HepG2 (cell line): ENCODE measurements at regions not wholly inside any gene's neighbourhood (a gene's known extent, or its start where the extent isn't known, plus 50 kb on each side); places are given as distances from the start of the nearest gene placed in this dataset.

Experiments
- FOXO1 ChIP-seq: sonication (generic); formaldehyde crosslinking; IDR thresholded peaks from 2 replicates; pipeline ENCODE4 v1.4.0; 2020; ENCODE audit warnings: missing genetic modification reagents
- MZF1 ChIP-seq: sonication (generic); formaldehyde crosslinking; IDR thresholded peaks from 2 replicates; pipeline ENCODE4 v1.8.1; 2023; ENCODE audit warnings: mild to moderate bottlenecking, missing genetic modification reagents, borderline replicate concordance
- SIN3A ChIP-seq: IDR thresholded peaks from 2 replicates; pipeline ENCODE4 v1.6.1; 2011; ENCODE audit warnings: low read depth, mild to moderate bottlenecking, control low read depth, low read length, borderline replicate concordance
- TF ChIP-seq, protein P1 (sequence below): sonication (generic); formaldehyde crosslinking; IDR thresholded peaks from 2 replicates; pipeline ENCODE4 v1.4.0; 2020; ENCODE audit warnings: missing genetic modification reagents
- TF ChIP-seq, protein P2 (sequence below): IDR thresholded peaks from 2 replicates; pipeline ENCODE4 v1.6.1; 2018; ENCODE audit warnings: missing genetic modification reagents

DNA sequence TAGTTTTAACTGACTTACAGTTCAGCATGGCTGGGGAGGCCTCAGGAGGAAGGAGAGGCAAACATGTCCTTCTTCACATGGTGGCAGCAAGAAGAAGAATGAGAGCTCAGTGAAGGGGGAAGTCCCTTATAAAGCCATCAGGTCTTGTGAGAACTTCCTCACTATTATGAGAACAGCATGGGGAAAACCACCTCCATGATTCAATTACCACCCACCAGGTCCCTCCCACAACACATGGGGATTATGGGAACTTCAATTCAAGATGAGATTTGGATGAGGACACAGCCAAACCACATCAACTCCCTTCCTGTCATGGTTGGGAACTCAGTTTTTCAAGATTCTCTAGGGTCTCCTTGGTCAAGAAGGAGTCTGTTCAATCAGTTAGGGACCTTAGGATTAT, 432.9 kb upstream of the CNTN5 start:
- TF ChIP-seq SIN3A (no peak), MZF1 (CRISPR knock-in tag) (no peak), FOXO1 (CRISPR knock-in tag) (no peak)
- TF ChIP-seq, protein P1, sequence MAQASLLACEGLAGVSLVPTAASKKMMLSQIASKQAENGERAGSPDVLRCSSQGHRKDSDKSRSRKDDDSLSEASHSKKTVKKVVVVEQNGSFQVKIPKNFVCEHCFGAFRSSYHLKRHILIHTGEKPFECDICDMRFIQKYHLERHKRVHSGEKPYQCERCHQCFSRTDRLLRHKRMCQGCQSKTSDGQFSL, result no peak
- TF ChIP-seq, protein P2, sequence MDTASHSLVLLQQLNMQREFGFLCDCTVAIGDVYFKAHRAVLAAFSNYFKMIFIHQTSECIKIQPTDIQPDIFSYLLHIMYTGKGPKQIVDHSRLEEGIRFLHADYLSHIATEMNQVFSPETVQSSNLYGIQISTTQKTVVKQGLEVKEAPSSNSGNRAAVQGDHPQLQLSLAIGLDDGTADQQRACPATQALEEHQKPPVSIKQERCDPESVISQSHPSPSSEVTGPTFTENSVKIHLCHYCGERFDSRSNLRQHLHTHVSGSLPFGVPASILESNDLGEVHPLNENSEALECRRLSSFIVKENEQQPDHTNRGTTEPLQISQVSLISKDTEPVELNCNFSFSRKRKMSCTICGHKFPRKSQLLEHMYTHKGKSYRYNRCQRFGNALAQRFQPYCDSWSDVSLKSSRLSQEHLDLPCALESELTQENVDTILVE (CRISPR knock-in tag), result no peak
